IMR-90 (cell line): ENCODE measurements at regions not wholly inside any gene's neighbourhood (a gene's known extent, or its start where the extent isn't known, plus 50 kb on each side); places are given as distances from the start of the nearest gene placed in this dataset.

Experiments used
- ATAC-seq: fragments of 200-7000 bp; cut with Tn5 transposase; 2 replicates; pipeline ENCODE4 v1.9.1; 2020; ENCODE audit warnings: low read depth, mild to moderate bottlenecking, moderate library complexity
- BruUV-seq: library from RNA; stranded (reverse); fragments of 400-500 nt; replicated peaks from 2 replicates; lab custom pipeline; 2021; lab: Mats Ljungman, UMichigan
- CTCF ChIA-PET: fragments of 300-600 bp; formaldehyde crosslinking; extraction: SDS; loops from one replicate; lab custom pipeline; 2021; ENCODE audit warnings: antibody characterized with exemption; lab: Yijun Ruan, JAX
- POLR2A ChIA-PET: fragments of 300-600 bp; sonication (Branson Sonifier 250); formaldehyde crosslinking; loops from one replicate; lab custom pipeline; 2022; ENCODE audit warnings: antibody characterized with exemption; ENCODE audit not compliant: unreplicated experiment; lab: Charles Lee
- DNase-seq: peaks from one replicate; pipeline ENCODE4 v3.0.0; 2013
- H2AFZ ChIP-seq: replicated peaks from 2 replicates; pipeline ENCODE3; 2013; ENCODE audit warnings: low read length, mild to moderate bottlenecking; ENCODE audit not compliant: poor library complexity
- H2AK5ac ChIP-seq: 2 replicates; pipeline ENCODE4 v1.6.1; 2013; ENCODE audit warnings: low read depth, low read length, inconsistent platforms
- H2AK9ac ChIP-seq: replicated peaks from 2 replicates; pipeline ENCODE3; 2013; ENCODE audit warnings: mild to moderate bottlenecking, low read depth, low read length, moderate library complexity; ENCODE audit not compliant: poor library complexity
- H2BK120ac ChIP-seq: 2 replicates; pipeline ENCODE4 v1.6.1; 2013; ENCODE audit warnings: low read depth, low read length, inconsistent platforms
- H2BK15ac ChIP-seq: 3 replicates; pipeline ENCODE4 v1.6.1; 2013; ENCODE audit warnings: low read depth, low read length, inconsistent platforms
- H2BK20ac ChIP-seq: 2 replicates; pipeline ENCODE4 v1.6.1; 2013; ENCODE audit warnings: low read depth, mild to moderate bottlenecking, inconsistent platforms, low read length, moderate library complexity
- H2BK5ac ChIP-seq: 2 replicates; pipeline ENCODE4 v1.6.1; 2013; ENCODE audit warnings: mild to moderate bottlenecking, low read depth, low read length, inconsistent platforms; ENCODE audit not compliant: poor library complexity, severe bottlenecking
- H3K14ac ChIP-seq: replicated peaks from 2 replicates; pipeline ENCODE4 v1.6.1; 2013; ENCODE audit warnings: low read depth, low read length, inconsistent platforms
- H3K18ac ChIP-seq: 2 replicates; pipeline ENCODE4 v1.6.1; 2013; ENCODE audit warnings: low read depth, low read length, control low read depth
- H3K23ac ChIP-seq: 2 replicates; pipeline ENCODE4 v1.6.1; 2013; ENCODE audit warnings: low read depth, low read length, inconsistent platforms
- H3K27ac ChIP-seq: 2 replicates; pipeline ENCODE4 v1.5.1; 2013; ENCODE audit warnings: mild to moderate bottlenecking, control low read depth, low read length; ENCODE audit not compliant: insufficient read depth
- H3K27me3 ChIP-seq: 2 replicates; pipeline ENCODE4 v1.6.1; 2013; ENCODE audit warnings: low read length; ENCODE audit not compliant: control insufficient read depth, insufficient read depth
- H3K36me3 ChIP-seq: 2 replicates; pipeline ENCODE4 v1.6.1; 2013; ENCODE audit warnings: low read length, mixed read lengths; ENCODE audit not compliant: control insufficient read depth, insufficient read depth
- H3K4ac ChIP-seq: 2 replicates; pipeline ENCODE4 v1.6.1; 2013; ENCODE audit warnings: low read depth, low read length, inconsistent platforms
- H3K4me1 ChIP-seq: 2 replicates; pipeline ENCODE4 v1.6.1; 2013; ENCODE audit warnings: low read length, mixed read lengths; ENCODE audit not compliant: control insufficient read depth, insufficient read depth
- H3K4me2 ChIP-seq: 2 replicates; pipeline ENCODE4 v1.6.1; 2013; ENCODE audit warnings: low read depth, mild to moderate bottlenecking, control low read depth, low read length, moderate library complexity
- H3K4me3 ChIP-seq: 2 replicates; pipeline ENCODE4 v1.5.1; 2013; ENCODE audit warnings: low read depth, mild to moderate bottlenecking, control low read depth, low read length, moderate library complexity; ENCODE audit not compliant: insufficient read depth
- H3K56ac ChIP-seq: 2 replicates; pipeline ENCODE4 v1.6.1; 2013; ENCODE audit warnings: low read length, inconsistent platforms; ENCODE audit not compliant: insufficient read depth; ENCODE audit errors: extremely low read depth
- H3K79me1 ChIP-seq, 2 experiments: 2 replicates each; pipeline ENCODE4 v1.6.1; 2013; ENCODE audit warnings: low read length in 2 of 2, inconsistent platforms in 1 of 2, low read depth in 1 of 2
- H3K9ac ChIP-seq: 2 replicates; pipeline ENCODE4 v1.6.1; 2013; ENCODE audit warnings: low read depth, low read length, control low read depth
- H3K9me1 ChIP-seq: 2 replicates; pipeline ENCODE4 v1.6.1; 2013; ENCODE audit warnings: low read length, inconsistent platforms; ENCODE audit not compliant: insufficient read depth
- H3K9me3 ChIP-seq: 2 replicates; pipeline ENCODE4 v1.6.1; 2013; ENCODE audit warnings: low read length; ENCODE audit not compliant: control insufficient read depth, insufficient read depth
- H4K20me1 ChIP-seq: 2 replicates; pipeline ENCODE4 v1.6.1; 2013; ENCODE audit warnings: low read length, inconsistent platforms; ENCODE audit not compliant: insufficient read depth
- H4K5ac ChIP-seq: 2 replicates; pipeline ENCODE4 v1.6.1; 2013; ENCODE audit warnings: mild to moderate bottlenecking, low read depth, low read length, control low read depth
- H4K8ac ChIP-seq, 2 experiments: 2 replicates each; pipeline ENCODE4 v1.6.1; 2013; ENCODE audit warnings: low read depth in 2 of 2, low read length in 2 of 2, control low read depth in 1 of 2, inconsistent platforms in 1 of 2
- H4K91ac ChIP-seq: 2 replicates; pipeline ENCODE4 v1.6.1; 2013; ENCODE audit warnings: low read depth, low read length, inconsistent platforms; ENCODE audit not compliant: insufficient read depth
- BHLHE40 ChIP-seq: fragments of 150-350 bp; IDR thresholded peaks from 2 replicates; pipeline ENCODE4 v1.6.1; 2016; ENCODE audit warnings: mild to moderate bottlenecking, low read depth, low read length
- CEBPB ChIP-seq: IDR thresholded peaks from 2 replicates; pipeline ENCODE4 v1.6.1; 2012; ENCODE audit warnings: low read depth, low read length, improper control_type of control experiment
- CHD1 ChIP-seq: IDR thresholded peaks from 2 replicates; pipeline ENCODE4 v1.6.1; 2012; ENCODE audit warnings: low read depth, low read length, improper control_type of control experiment
- FOS ChIP-seq: fragments of 150-350 bp; IDR thresholded peaks from 2 replicates; pipeline ENCODE4 v1.6.1; 2016; ENCODE audit warnings: low read depth, low read length
- MAFK ChIP-seq: IDR thresholded peaks from 2 replicates; pipeline ENCODE4 v1.6.1; 2012; ENCODE audit warnings: low read depth, low read length, improper control_type of control experiment
- MAZ ChIP-seq: IDR thresholded peaks from 2 replicates; pipeline ENCODE4 v1.6.1; 2012; ENCODE audit warnings: low read depth, mild to moderate bottlenecking, low read length, improper control_type of control experiment, moderate library complexity, borderline replicate concordance
- MXI1 ChIP-seq: IDR thresholded peaks from 2 replicates; pipeline ENCODE4 v1.6.1; 2012; ENCODE audit warnings: low read depth, mild to moderate bottlenecking, low read length, moderate library complexity, borderline replicate concordance
- NFE2L2 ChIP-seq: fragments of 150-350 bp; IDR thresholded peaks from 2 replicates; pipeline ENCODE4 v1.6.1; 2016; ENCODE audit warnings: low read depth, mild to moderate bottlenecking, low read length
- POLR2A ChIP-seq: IDR thresholded peaks from 2 replicates; pipeline ENCODE4 v1.6.1; 2012; ENCODE audit warnings: mild to moderate bottlenecking, low read depth, low read length
- RAD21 ChIP-seq: IDR thresholded peaks from 2 replicates; pipeline ENCODE4 v1.6.1; 2012; ENCODE audit warnings: low read length, improper control_type of control experiment
- RCOR1 ChIP-seq: IDR thresholded peaks from 2 replicates; pipeline ENCODE4 v1.6.1; 2012; ENCODE audit warnings: mild to moderate bottlenecking, low read length, improper control_type of control experiment; ENCODE audit not compliant: insufficient replicate concordance
- RFX5 ChIP-seq: IDR thresholded peaks from 2 replicates; pipeline ENCODE4 v1.8.0; 2012; ENCODE audit warnings: low read depth, mild to moderate bottlenecking, low read length, moderate library complexity
- SMC3 ChIP-seq: fragments of 150-350 bp; IDR thresholded peaks from 2 replicates; pipeline ENCODE4 v1.6.1; 2016; ENCODE audit warnings: low read depth, mild to moderate bottlenecking, antibody characterized with exemption, low read length, moderate library complexity
- WGBS, 2 experiments: methylation state at CpG; one replicate each; pipeline versions ENCODE4 v1.1.5 to v1.1.7; 2013; ENCODE audit warnings: missing lambda C conversion rate in 2 of 2; ENCODE audit not compliant: insufficient read length in 1 of 2; ENCODE audit errors: extremely low coverage in 2 of 2; 5-methylcytosine and 5-hydroxymethylcytosine counted together
- dilution Hi-C: fragments of 300-500 bp; cut with HindIII; formaldehyde crosslinking; loops from one replicate; pipeline ENCODE4 v1.14.3; 2018; ENCODE audit warnings: low sequenced_read_pairs; ENCODE audit not compliant: unreplicated experiment
- in situ Hi-C: fragments of 300-500 bp; cut with MboI; formaldehyde crosslinking; loops from 3 replicates; pipeline ENCODE4 v1.14.3; 2019; ENCODE audit warnings: low sequenced_read_pairs, inconsistent platforms, mixed read lengths
- intact Hi-C: fragments of 100-400 bp; cut with micrococcal nuclease; formaldehyde crosslinking; loops from 2 replicates; pipeline ENCODE4 v1.10.0; 2022
- TF ChIP-seq, protein P1 (sequence below): conservative IDR thresholded peaks from 2 replicates; pipeline ENCODE4 v1.5.1; 2012; ENCODE audit warnings: mild to moderate bottlenecking, low read depth, low read length, improper control_type of control experiment
- TF ChIP-seq, protein P2 (sequence below): fragments of 150-350 bp; IDR thresholded peaks from 2 replicates; pipeline ENCODE4 v1.6.1; 2017; ENCODE audit warnings: mild to moderate bottlenecking, antibody characterized with exemption, low read length, low read depth
- TF ChIP-seq, protein P3 (sequence below): fragments of 150-350 bp; IDR thresholded peaks from 2 replicates; pipeline ENCODE4 v1.6.1; 2016; ENCODE audit warnings: low read depth, mild to moderate bottlenecking, low read length, moderate library complexity, borderline replicate concordance

DNA sequence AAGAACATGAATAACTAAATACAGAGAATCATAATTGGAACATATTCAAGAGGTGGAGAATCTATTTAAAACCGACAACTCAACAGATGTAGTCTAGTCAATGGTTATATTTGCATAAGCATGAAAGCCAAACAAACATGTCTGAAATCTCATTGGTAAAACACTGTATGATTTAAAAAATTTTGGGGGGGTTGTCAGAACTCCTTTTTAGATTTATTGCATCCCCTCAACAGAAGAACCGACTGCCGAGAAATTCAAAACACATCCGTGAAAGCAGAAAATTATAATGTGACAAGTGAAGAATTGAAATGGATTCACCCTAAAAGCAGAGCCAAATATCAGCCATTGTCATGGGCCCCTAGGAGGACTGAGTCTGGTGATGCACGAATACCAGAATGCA is 633.4 kb upstream of the KCNMB2 start:
- peak overlapping the region; percentile 64 for H4K91ac ChIP-seq
- DNase-seq (no peak), ATAC-seq (no peak)
- no peak overlapping the region for H3K56ac ChIP-seq
- peak overlapping the region; percentile 34; the same call in 1 of the 2 replicates for H3K18ac ChIP-seq
- no TSS peak for BruUV-seq
- peaks cover 9% of the 10 kb centered on the region for H3K4me1 ChIP-seq
- H2AK9ac ChIP-seq = no peak overlapping the region
- H2BK20ac ChIP-seq = peak overlapping the region; percentile 61
- POLR2A ChIA-PET = no interaction called here
- H2BK15ac ChIP-seq = peak overlapping the region; percentile 62; the same call in 1 of the 3 replicates
- peak overlapping the region; percentile 80; the same call in 1 of the 2 replicates for H2AK5ac ChIP-seq
- peak overlapping the region; percentile 31 to 63; a peak in 2 of 4 replicates for H4K8ac ChIP-seq
- H3K23ac ChIP-seq = no peak overlapping the region
- no peaks in the 10 kb centered on the region for H3K79me1 ChIP-seq
- dilution Hi-C loops = no loop called here
- no peak overlapping the region for H3K27ac ChIP-seq
- H2BK120ac ChIP-seq = peak overlapping the region; percentile 85
- peaks cover 21% of the 10 kb centered on the region for H3K9me3 ChIP-seq
- H3K4me2 ChIP-seq = no peak overlapping the region
- peak overlapping the region; percentile 75 for H3K4ac ChIP-seq
- no CpG with 5 or more reads among the region's 5 CpGs for WGBS, 2 experiments
- H2BK5ac ChIP-seq = no peak overlapping the region
- H3K4me3 ChIP-seq = no peak overlapping the region
- peak overlapping the region; percentile 30; the same call in 1 of the 2 replicates for H4K5ac ChIP-seq
- 0 out of 2 replicates have a peak overlapping the region, but pooled peaks have one; percentile 10 for H3K14ac ChIP-seq
- H3K9me1 ChIP-seq = peaks cover 6% of the 10 kb centered on the region; the same call in 1 of the 2 replicates
- TF ChIP-seq RCOR1 = no peak
- TF ChIP-seq, protein P1, sequence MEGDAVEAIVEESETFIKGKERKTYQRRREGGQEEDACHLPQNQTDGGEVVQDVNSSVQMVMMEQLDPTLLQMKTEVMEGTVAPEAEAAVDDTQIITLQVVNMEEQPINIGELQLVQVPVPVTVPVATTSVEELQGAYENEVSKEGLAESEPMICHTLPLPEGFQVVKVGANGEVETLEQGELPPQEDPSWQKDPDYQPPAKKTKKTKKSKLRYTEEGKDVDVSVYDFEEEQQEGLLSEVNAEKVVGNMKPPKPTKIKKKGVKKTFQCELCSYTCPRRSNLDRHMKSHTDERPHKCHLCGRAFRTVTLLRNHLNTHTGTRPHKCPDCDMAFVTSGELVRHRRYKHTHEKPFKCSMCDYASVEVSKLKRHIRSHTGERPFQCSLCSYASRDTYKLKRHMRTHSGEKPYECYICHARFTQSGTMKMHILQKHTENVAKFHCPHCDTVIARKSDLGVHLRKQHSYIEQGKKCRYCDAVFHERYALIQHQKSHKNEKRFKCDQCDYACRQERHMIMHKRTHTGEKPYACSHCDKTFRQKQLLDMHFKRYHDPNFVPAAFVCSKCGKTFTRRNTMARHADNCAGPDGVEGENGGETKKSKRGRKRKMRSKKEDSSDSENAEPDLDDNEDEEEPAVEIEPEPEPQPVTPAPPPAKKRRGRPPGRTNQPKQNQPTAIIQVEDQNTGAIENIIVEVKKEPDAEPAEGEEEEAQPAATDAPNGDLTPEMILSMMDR = no peak
- TF ChIP-seq MAZ = no peak
- no peak for TF ChIP-seq CHD1
- no peak for TF ChIP-seq SMC3
- no peak for TF ChIP-seq BHLHE40
- no peak for TF ChIP-seq CEBPB
- TF ChIP-seq FOS = no peak
- TF ChIP-seq POLR2A = no peak
- no peak for TF ChIP-seq MAFK
- no peak for TF ChIP-seq RFX5
- TF ChIP-seq MXI1 = no peak
- TF ChIP-seq, protein P2, sequence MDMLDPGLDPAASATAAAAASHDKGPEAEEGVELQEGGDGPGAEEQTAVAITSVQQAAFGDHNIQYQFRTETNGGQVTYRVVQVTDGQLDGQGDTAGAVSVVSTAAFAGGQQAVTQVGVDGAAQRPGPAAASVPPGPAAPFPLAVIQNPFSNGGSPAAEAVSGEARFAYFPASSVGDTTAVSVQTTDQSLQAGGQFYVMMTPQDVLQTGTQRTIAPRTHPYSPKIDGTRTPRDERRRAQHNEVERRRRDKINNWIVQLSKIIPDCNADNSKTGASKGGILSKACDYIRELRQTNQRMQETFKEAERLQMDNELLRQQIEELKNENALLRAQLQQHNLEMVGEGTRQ = no peak
- TF ChIP-seq, protein P3, sequence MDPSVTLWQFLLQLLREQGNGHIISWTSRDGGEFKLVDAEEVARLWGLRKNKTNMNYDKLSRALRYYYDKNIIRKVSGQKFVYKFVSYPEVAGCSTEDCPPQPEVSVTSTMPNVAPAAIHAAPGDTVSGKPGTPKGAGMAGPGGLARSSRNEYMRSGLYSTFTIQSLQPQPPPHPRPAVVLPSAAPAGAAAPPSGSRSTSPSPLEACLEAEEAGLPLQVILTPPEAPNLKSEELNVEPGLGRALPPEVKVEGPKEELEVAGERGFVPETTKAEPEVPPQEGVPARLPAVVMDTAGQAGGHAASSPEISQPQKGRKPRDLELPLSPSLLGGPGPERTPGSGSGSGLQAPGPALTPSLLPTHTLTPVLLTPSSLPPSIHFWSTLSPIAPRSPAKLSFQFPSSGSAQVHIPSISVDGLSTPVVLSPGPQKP = no peak
- no peak for TF ChIP-seq NFE2L2
- TF ChIP-seq RAD21 = no peak
- H3K36me3 ChIP-seq = no peaks in the 10 kb centered on the region
- H3K9ac ChIP-seq = no peak overlapping the region
- CTCF ChIA-PET = no interaction called here
- H3K27me3 ChIP-seq = no peaks in the 10 kb centered on the region
- no peak overlapping the region for H2AFZ ChIP-seq
- H4K20me1 ChIP-seq = no peaks in the 10 kb centered on the region
- in situ Hi-C loops = no loop called here
- intact Hi-C loops = no loop called here
